GM12873 (cell line): ENCODE measurements at regions not wholly inside any gene's neighbourhood (a gene's known extent, or its start where the extent isn't known, plus 50 kb on each side); places are given as distances from the start of the nearest gene placed in this dataset.

Experiments used
- TF ChIP-seq, protein P1 (sequence below): IDR thresholded peaks from 2 replicates; pipeline ENCODE4 v1.5.1; 2012; ENCODE audit warnings: low read depth, mild to moderate bottlenecking, moderate library complexity, low read length, control low read depth; ENCODE audit not compliant: insufficient read depth; ENCODE audit errors: missing control alignments

DNA sequence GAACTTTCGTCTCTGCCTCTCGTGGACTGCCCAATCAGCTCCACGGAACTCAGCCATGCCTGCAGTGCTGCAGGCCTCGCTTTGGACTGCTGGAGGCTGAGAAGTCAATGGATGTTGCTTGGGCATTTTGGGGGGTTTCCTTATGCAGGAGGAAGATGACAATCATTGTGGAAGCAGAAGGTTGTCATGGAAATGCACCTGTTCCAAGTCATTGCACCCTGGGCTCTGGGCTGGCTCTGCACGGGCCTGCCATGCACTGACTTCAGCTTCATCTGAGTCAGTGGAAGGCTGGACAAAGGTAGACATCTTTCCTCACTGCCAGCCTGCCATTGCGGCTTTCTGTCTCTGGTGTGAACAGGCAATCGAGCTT is 217.3 kb downstream of the RPS24 start:
- TF ChIP-seq, protein P1, sequence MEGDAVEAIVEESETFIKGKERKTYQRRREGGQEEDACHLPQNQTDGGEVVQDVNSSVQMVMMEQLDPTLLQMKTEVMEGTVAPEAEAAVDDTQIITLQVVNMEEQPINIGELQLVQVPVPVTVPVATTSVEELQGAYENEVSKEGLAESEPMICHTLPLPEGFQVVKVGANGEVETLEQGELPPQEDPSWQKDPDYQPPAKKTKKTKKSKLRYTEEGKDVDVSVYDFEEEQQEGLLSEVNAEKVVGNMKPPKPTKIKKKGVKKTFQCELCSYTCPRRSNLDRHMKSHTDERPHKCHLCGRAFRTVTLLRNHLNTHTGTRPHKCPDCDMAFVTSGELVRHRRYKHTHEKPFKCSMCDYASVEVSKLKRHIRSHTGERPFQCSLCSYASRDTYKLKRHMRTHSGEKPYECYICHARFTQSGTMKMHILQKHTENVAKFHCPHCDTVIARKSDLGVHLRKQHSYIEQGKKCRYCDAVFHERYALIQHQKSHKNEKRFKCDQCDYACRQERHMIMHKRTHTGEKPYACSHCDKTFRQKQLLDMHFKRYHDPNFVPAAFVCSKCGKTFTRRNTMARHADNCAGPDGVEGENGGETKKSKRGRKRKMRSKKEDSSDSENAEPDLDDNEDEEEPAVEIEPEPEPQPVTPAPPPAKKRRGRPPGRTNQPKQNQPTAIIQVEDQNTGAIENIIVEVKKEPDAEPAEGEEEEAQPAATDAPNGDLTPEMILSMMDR = no peak

- TF ChIP-seq, protein P1 = no peak
These were observed 218.6 kb downstream of the RPS24 start for GRCh38 chr10:78252286-78252685.

DNA sequence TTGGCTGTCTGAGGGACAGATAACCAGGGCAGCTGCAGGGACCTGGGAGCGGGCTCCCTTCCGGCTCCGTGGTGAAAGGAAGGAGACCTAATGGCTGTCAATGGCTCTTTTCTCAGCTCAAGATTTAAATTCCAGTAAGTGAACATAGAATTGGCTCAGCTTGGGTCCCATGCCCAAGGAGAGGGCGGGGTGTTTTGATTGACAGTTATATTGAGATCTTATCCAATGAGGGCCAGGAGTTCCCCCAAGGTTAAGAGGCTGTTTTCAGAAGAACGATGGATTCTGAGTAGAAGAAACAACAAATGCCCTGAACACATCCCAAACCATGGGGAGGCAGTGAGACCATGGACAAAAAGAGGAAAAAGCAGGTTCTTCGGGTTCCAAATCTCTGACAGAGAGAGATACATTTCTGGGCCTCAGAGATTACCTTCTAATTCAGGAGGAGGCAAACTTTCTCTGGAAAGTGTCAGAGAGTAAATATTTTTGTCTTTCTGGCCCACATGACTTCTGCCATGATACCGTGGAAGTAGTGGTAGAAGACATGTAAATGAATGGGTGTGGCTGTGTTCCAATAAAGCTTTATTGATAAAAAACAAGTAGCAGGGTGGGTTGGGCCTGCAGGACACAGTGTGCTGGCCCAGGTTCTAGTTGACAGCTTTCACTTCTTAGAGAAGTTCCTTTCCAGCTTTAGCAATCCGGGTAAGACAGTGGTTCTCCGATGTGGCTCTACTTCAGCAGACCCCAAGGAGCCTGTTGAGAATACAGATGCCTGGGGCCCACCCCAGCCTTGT is 219.6 kb downstream of the RPS24 start:
- TF ChIP-seq, protein P1 = no peak

- TF ChIP-seq, protein P1 = no peak
These were observed 220.3 kb downstream of the RPS24 start for GRCh38 chr10:78254013-78254412.

- TF ChIP-seq, protein P1 = no peak
These were observed 221.6 kb downstream of the RPS24 start for GRCh38 chr10:78255214-78255613.

GRCh38 chr10:78255796-78256638 is 222.4 kb downstream of the RPS24 start:
- TF ChIP-seq, protein P1 = no peak

GRCh38 chr10:78258323-78259030 is 224.8 kb downstream of the RPS24 start:
- TF ChIP-seq, protein P1 = peak; percentile 19
